Neural progenitor cell (in vitro differentiated cells): ENCODE measurements at regions not wholly inside any gene's neighbourhood (a gene's known extent, or its start where the extent isn't known, plus 50 kb on each side); places are given as distances from the start of the nearest gene placed in this dataset.
A peak's percentile ranks its signal among the peaks of the same experiment; 100 is the strongest.

ENCODE experiments used
- DNase-seq: peaks from one replicate; pipeline ENCODE4 v3.0.0-alpha.2; 2016; ENCODE audit warnings: low spot score
- H2AFZ ChIP-seq: fragments of 200-600 bp; sonication (generic); replicated peaks from 2 replicates; pipeline ENCODE4 v1.6.1; 2016; ENCODE audit warnings: antibody characterized with exemption
- H3F3A ChIP-seq: fragments of 200-600 bp; sonication (generic); 2 replicates; pipeline ENCODE4 v1.6.1; 2016; ENCODE audit warnings: antibody characterized with exemption, low read depth
- H3K27ac ChIP-seq: fragments of 200-600 bp; sonication (generic); 2 replicates; pipeline ENCODE4 v1.5.1; 2016; ENCODE audit warnings: mild to moderate bottlenecking
- H3K27me3 ChIP-seq: fragments of 200-600 bp; sonication (generic); 2 replicates; pipeline ENCODE4 v1.6.1; 2016; ENCODE audit warnings: mild to moderate bottlenecking, moderate library complexity
- H3K36me3 ChIP-seq: fragments of 200-600 bp; sonication (generic); 2 replicates; pipeline ENCODE4 v1.5.1; 2016
- H3K4me1 ChIP-seq: fragments of 200-600 bp; sonication (generic); 2 replicates; pipeline ENCODE4 v1.6.1; 2016; ENCODE audit warnings: mixed run types
- H3K4me2 ChIP-seq: fragments of 200-600 bp; sonication (generic); 2 replicates; pipeline ENCODE4 v1.6.1; 2016
- H3K4me3 ChIP-seq: fragments of 200-600 bp; sonication (generic); 2 replicates; pipeline ENCODE4 v1.5.1; 2016
- H3K79me2 ChIP-seq: fragments of 200-600 bp; sonication (generic); 2 replicates; pipeline ENCODE4 v1.6.1; 2016; ENCODE audit warnings: low read depth
- H3K9ac ChIP-seq: fragments of 200-600 bp; sonication (generic); 2 replicates; pipeline ENCODE4 v1.6.1; 2016
- H3K9me3 ChIP-seq: fragments of 200-600 bp; sonication (generic); 2 replicates; pipeline ENCODE4 v1.5.1; 2016; ENCODE audit warnings: low read depth
- H4K20me1 ChIP-seq: fragments of 200-600 bp; sonication (generic); 2 replicates; pipeline ENCODE4 v1.6.1; 2016; ENCODE audit warnings: low read depth
- H3K27ac Mint-ChIP-seq: 3 replicates; pipeline ENCODE4 v1.8.0; 2021; ENCODE audit warnings: mixed read lengths
- H3K27me3 Mint-ChIP-seq: 2 replicates; pipeline ENCODE4 v1.8.0; 2022; ENCODE audit warnings: low read depth, mild to moderate bottlenecking, inconsistent platforms, moderate library complexity, mixed read lengths; ENCODE audit not compliant: insufficient read depth
- H3K36me3 Mint-ChIP-seq: 3 replicates; pipeline ENCODE4 v1.8.0; 2021; ENCODE audit warnings: mixed read lengths
- H3K4me1 Mint-ChIP-seq: 3 replicates; pipeline ENCODE4 v1.8.0; 2021; ENCODE audit warnings: mixed read lengths
- H3K4me3 Mint-ChIP-seq: 3 replicates; pipeline ENCODE4 v1.8.0; 2021; ENCODE audit warnings: mild to moderate bottlenecking, moderate library complexity, mixed read lengths
- H3K9me3 Mint-ChIP-seq: 3 replicates; pipeline ENCODE4 v1.8.0; 2020; ENCODE audit warnings: mixed read lengths
- EZH2 ChIP-seq: fragments of 200-600 bp; sonication (generic); IDR thresholded peaks from 2 replicates; pipeline ENCODE4 v1.6.1; 2017; ENCODE audit warnings: antibody characterized with exemption, mild to moderate bottlenecking, moderate library complexity
- EZH2phosphoT487 ChIP-seq: fragments of 200-600 bp; sonication (generic); IDR thresholded peaks from 2 replicates; pipeline ENCODE4 v1.6.1; 2017; ENCODE audit warnings: antibody characterized with exemption
- TF ChIP-seq, protein P1 (sequence below): fragments of 200-600 bp; sonication (generic); IDR thresholded peaks from 2 replicates; pipeline ENCODE4 v1.5.1; 2017; ENCODE audit warnings: antibody characterized with exemption, mild to moderate bottlenecking

DNA sequence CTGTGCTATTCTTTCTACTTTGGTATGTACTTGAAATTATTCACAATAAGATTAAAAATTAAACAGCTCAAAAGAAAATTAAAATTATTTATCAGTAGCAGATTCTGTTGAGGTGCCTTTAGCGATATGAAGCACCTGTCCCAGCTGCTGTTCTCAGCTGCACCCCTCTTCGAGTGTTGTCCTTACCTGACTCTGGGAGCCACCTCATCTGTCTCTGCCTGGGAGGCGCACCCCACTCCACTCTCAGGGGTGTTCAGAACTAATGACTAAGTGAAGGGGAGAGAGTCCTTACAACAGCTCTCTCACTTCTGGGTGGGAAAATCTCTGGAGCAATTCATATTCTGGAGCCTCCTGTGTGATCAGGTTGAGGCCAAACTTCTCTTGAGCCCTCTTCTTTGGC is 745.7 kb downstream of the RFPL4B start:
- Mint-ChIP-seq H3K36me3 (peaks cover 4% of the 10 kb centered on the region), H3K4me3 (no peak overlapping the region), H3K9me3 (peaks cover 17% of the 10 kb centered on the region), H3K4me1 (peaks cover 3% of the 10 kb centered on the region), H3K27me3 (no peaks in the 10 kb centered on the region), H3K27ac (no peak overlapping the region)
- no peak overlapping the region for H3K9ac ChIP-seq
- H3K27ac ChIP-seq: no peak overlapping the region
- no peaks in the 10 kb centered on the region for H4K20me1 ChIP-seq
- no peaks in the 10 kb centered on the region for H3K36me3 ChIP-seq
- H3K4me2 ChIP-seq: no peak overlapping the region
- H3K79me2 ChIP-seq: no peaks in the 10 kb centered on the region
- no peak for DNase-seq
- H3K4me1 ChIP-seq: no peaks in the 10 kb centered on the region
- peak overlapping the region; percentile 40 for H2AFZ ChIP-seq
- no peak overlapping the region for H3K4me3 ChIP-seq
- H3K9me3 ChIP-seq: no peaks in the 10 kb centered on the region
- H3F3A ChIP-seq: no peaks in the 10 kb centered on the region
- no peaks in the 10 kb centered on the region for H3K27me3 ChIP-seq
- no peak for TF ChIP-seq EZH2phosphoT487
- no peak for TF ChIP-seq EZH2
- TF ChIP-seq, protein P1, sequence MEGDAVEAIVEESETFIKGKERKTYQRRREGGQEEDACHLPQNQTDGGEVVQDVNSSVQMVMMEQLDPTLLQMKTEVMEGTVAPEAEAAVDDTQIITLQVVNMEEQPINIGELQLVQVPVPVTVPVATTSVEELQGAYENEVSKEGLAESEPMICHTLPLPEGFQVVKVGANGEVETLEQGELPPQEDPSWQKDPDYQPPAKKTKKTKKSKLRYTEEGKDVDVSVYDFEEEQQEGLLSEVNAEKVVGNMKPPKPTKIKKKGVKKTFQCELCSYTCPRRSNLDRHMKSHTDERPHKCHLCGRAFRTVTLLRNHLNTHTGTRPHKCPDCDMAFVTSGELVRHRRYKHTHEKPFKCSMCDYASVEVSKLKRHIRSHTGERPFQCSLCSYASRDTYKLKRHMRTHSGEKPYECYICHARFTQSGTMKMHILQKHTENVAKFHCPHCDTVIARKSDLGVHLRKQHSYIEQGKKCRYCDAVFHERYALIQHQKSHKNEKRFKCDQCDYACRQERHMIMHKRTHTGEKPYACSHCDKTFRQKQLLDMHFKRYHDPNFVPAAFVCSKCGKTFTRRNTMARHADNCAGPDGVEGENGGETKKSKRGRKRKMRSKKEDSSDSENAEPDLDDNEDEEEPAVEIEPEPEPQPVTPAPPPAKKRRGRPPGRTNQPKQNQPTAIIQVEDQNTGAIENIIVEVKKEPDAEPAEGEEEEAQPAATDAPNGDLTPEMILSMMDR: no peak

- Histone ChIP-seq H3K27ac (no peak overlapping the region), H3F3A (no peaks in the 10 kb centered on the region), H2AFZ (no peak overlapping the region), H3K79me2 (no peaks in the 10 kb centered on the region), H4K20me1 (no peaks in the 10 kb centered on the region), H3K9me3 (no peaks in the 10 kb centered on the region), H3K27me3 (no peaks in the 10 kb centered on the region), H3K9ac (no peak overlapping the region), H3K4me3 (no peak overlapping the region), H3K4me1 (no peaks in the 10 kb centered on the region), H3K36me3 (no peaks in the 10 kb centered on the region), H3K4me2 (no peak overlapping the region)
- H3K36me3 Mint-ChIP-seq: no peaks in the 10 kb centered on the region
- H3K4me1 Mint-ChIP-seq: peaks cover 3% of the 10 kb centered on the region
- no peak overlapping the region for H3K4me3 Mint-ChIP-seq
- H3K9me3 Mint-ChIP-seq: peaks cover 12% of the 10 kb centered on the region
- H3K27me3 Mint-ChIP-seq: no peaks in the 10 kb centered on the region
- DNase-seq: no peak
- TF ChIP-seq, protein P1: no peak
- no peak for TF ChIP-seq EZH2
- no peak for TF ChIP-seq EZH2phosphoT487
- H3K27ac Mint-ChIP-seq: no peak overlapping the region
Measured at GRCh38 chr6:113094779-113095178, 747.6 kb downstream of the RFPL4B start.

GRCh38 chr6:113095841-113096240 is 748.7 kb downstream of the RFPL4B start:
- H3K4me3 Mint-ChIP-seq: no peak overlapping the region
- Histone ChIP-seq H4K20me1 (no peaks in the 10 kb centered on the region), H3K9ac (no peak overlapping the region), H3K27ac (no peak overlapping the region), H2AFZ (no peak overlapping the region), H3K4me3 (no peak overlapping the region), H3K27me3 (no peaks in the 10 kb centered on the region), H3K79me2 (no peaks in the 10 kb centered on the region), H3K4me1 (no peaks in the 10 kb centered on the region), H3K4me2 (no peak overlapping the region), H3F3A (no peaks in the 10 kb centered on the region), H3K9me3 (no peaks in the 10 kb centered on the region), H3K36me3 (no peaks in the 10 kb centered on the region)
- peaks cover 3% of the 10 kb centered on the region for H3K4me1 Mint-ChIP-seq
- peaks cover 12% of the 10 kb centered on the region for H3K9me3 Mint-ChIP-seq
- TF ChIP-seq EZH2phosphoT487: no peak
- TF ChIP-seq, protein P1: no peak
- no peak for TF ChIP-seq EZH2
- peak overlapping the region; percentile 50 for H3K27ac Mint-ChIP-seq
- no peak for DNase-seq
- H3K27me3 Mint-ChIP-seq: no peaks in the 10 kb centered on the region
- no peaks in the 10 kb centered on the region for H3K36me3 Mint-ChIP-seq

DNA sequence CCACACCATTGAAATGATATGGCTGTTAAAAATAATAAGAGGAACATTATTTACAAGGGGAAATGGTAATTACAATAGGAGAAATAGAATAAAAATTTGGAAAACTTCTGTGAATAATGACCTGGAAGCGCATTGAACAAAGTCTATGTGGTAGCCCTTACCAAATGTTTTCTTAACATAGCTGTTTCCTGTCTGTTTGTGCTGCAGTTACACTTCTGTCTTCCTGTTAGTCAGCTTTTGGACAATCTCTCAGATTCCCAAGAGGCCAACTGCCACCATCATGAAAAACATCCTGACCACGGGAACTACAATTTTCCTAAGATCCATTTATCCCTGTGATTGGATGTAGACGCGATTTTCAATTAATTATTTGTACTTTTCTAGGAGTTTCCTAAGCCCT is 754.4 kb upstream of the MARCKS start:
- H3K9me3 Mint-ChIP-seq: peaks cover 15% of the 10 kb centered on the region
- H3K27me3 Mint-ChIP-seq: no peaks in the 10 kb centered on the region
- no peak for DNase-seq
- Histone ChIP-seq H3K9me3 (no peaks in the 10 kb centered on the region), H3K9ac (no peak overlapping the region), H3K4me2 (no peak overlapping the region), H4K20me1 (no peaks in the 10 kb centered on the region), H3K27ac (no peak overlapping the region), H3K27me3 (no peaks in the 10 kb centered on the region), H3K36me3 (no peaks in the 10 kb centered on the region), H3K79me2 (no peaks in the 10 kb centered on the region), H3F3A (no peaks in the 10 kb centered on the region), H2AFZ (no peak overlapping the region), H3K4me1 (no peaks in the 10 kb centered on the region), H3K4me3 (no peak overlapping the region)
- no peak overlapping the region for H3K27ac Mint-ChIP-seq
- TF ChIP-seq, protein P1: no peak
- TF ChIP-seq EZH2 (no peak), EZH2phosphoT487 (no peak)
- no peaks in the 10 kb centered on the region for H3K4me1 Mint-ChIP-seq
- H3K36me3 Mint-ChIP-seq: peaks cover 2% of the 10 kb centered on the region
- H3K4me3 Mint-ChIP-seq: no peak overlapping the region
